Neural progenitor cell (in vitro differentiated cells): ENCODE measurements at regions not wholly inside any gene's neighbourhood (a gene's known extent, or its start where the extent isn't known, plus 50 kb on each side); places are given as distances from the start of the nearest gene placed in this dataset.

ENCODE experiments used
- DNase-seq: peaks from one replicate; pipeline ENCODE4 v3.0.0-alpha.2; 2016; ENCODE audit warnings: low spot score
- H2AFZ ChIP-seq: fragments of 200-600 bp; sonication (generic); replicated peaks from 2 replicates; pipeline ENCODE4 v1.6.1; 2016; ENCODE audit warnings: antibody characterized with exemption
- H3F3A ChIP-seq: fragments of 200-600 bp; sonication (generic); 2 replicates; pipeline ENCODE4 v1.6.1; 2016; ENCODE audit warnings: antibody characterized with exemption, low read depth
- H3K27ac ChIP-seq: fragments of 200-600 bp; sonication (generic); 2 replicates; pipeline ENCODE4 v1.5.1; 2016; ENCODE audit warnings: mild to moderate bottlenecking
- H3K27me3 ChIP-seq: fragments of 200-600 bp; sonication (generic); 2 replicates; pipeline ENCODE4 v1.6.1; 2016; ENCODE audit warnings: mild to moderate bottlenecking, moderate library complexity
- H3K36me3 ChIP-seq: fragments of 200-600 bp; sonication (generic); 2 replicates; pipeline ENCODE4 v1.5.1; 2016
- H3K4me1 ChIP-seq: fragments of 200-600 bp; sonication (generic); 2 replicates; pipeline ENCODE4 v1.6.1; 2016; ENCODE audit warnings: mixed run types
- H3K4me2 ChIP-seq: fragments of 200-600 bp; sonication (generic); 2 replicates; pipeline ENCODE4 v1.6.1; 2016
- H3K4me3 ChIP-seq: fragments of 200-600 bp; sonication (generic); 2 replicates; pipeline ENCODE4 v1.5.1; 2016
- H3K79me2 ChIP-seq: fragments of 200-600 bp; sonication (generic); 2 replicates; pipeline ENCODE4 v1.6.1; 2016; ENCODE audit warnings: low read depth
- H3K9ac ChIP-seq: fragments of 200-600 bp; sonication (generic); 2 replicates; pipeline ENCODE4 v1.6.1; 2016
- H3K9me3 ChIP-seq: fragments of 200-600 bp; sonication (generic); 2 replicates; pipeline ENCODE4 v1.5.1; 2016; ENCODE audit warnings: low read depth
- H4K20me1 ChIP-seq: fragments of 200-600 bp; sonication (generic); 2 replicates; pipeline ENCODE4 v1.6.1; 2016; ENCODE audit warnings: low read depth
- H3K27ac Mint-ChIP-seq: 3 replicates; pipeline ENCODE4 v1.8.0; 2021; ENCODE audit warnings: mixed read lengths
- H3K27me3 Mint-ChIP-seq: 2 replicates; pipeline ENCODE4 v1.8.0; 2022; ENCODE audit warnings: low read depth, mild to moderate bottlenecking, inconsistent platforms, moderate library complexity, mixed read lengths; ENCODE audit not compliant: insufficient read depth
- H3K36me3 Mint-ChIP-seq: 3 replicates; pipeline ENCODE4 v1.8.0; 2021; ENCODE audit warnings: mixed read lengths
- H3K4me1 Mint-ChIP-seq: 3 replicates; pipeline ENCODE4 v1.8.0; 2021; ENCODE audit warnings: mixed read lengths
- H3K4me3 Mint-ChIP-seq: 3 replicates; pipeline ENCODE4 v1.8.0; 2021; ENCODE audit warnings: mild to moderate bottlenecking, moderate library complexity, mixed read lengths
- H3K9me3 Mint-ChIP-seq: 3 replicates; pipeline ENCODE4 v1.8.0; 2020; ENCODE audit warnings: mixed read lengths
- CTCF ChIP-seq: fragments of 200-600 bp; sonication (generic); IDR thresholded peaks from 2 replicates; pipeline ENCODE4 v1.5.1; 2017; ENCODE audit warnings: antibody characterized with exemption, mild to moderate bottlenecking
- EZH2 ChIP-seq: fragments of 200-600 bp; sonication (generic); IDR thresholded peaks from 2 replicates; pipeline ENCODE4 v1.6.1; 2017; ENCODE audit warnings: antibody characterized with exemption, mild to moderate bottlenecking, moderate library complexity
- EZH2phosphoT487 ChIP-seq: fragments of 200-600 bp; sonication (generic); IDR thresholded peaks from 2 replicates; pipeline ENCODE4 v1.6.1; 2017; ENCODE audit warnings: antibody characterized with exemption

- no peaks in the 10 kb centered on the region for H3K4me1 ChIP-seq
- H3K36me3 ChIP-seq = no peaks in the 10 kb centered on the region
- no peaks in the 10 kb centered on the region for H3K9me3 ChIP-seq
- H3K27me3 ChIP-seq = no peaks in the 10 kb centered on the region
- no peak overlapping the region for H3K4me2 ChIP-seq
- Mint-ChIP-seq H3K27me3 (no peaks in the 10 kb centered on the region), H3K4me3 (no peak overlapping the region), H3K9me3 (peaks cover 2% of the 10 kb centered on the region), H3K36me3 (no peaks in the 10 kb centered on the region), H3K27ac (no peak overlapping the region), H3K4me1 (peaks cover 2% of the 10 kb centered on the region)
- no peak for DNase-seq
- no peak overlapping the region for H2AFZ ChIP-seq
- H4K20me1 ChIP-seq = no peaks in the 10 kb centered on the region
- H3K79me2 ChIP-seq = no peaks in the 10 kb centered on the region
- H3K4me3 ChIP-seq = no peak overlapping the region
- TF ChIP-seq EZH2phosphoT487 (no peak), EZH2 (no peak), CTCF (no peak)
- H3K27ac ChIP-seq = no peak overlapping the region
- no peaks in the 10 kb centered on the region for H3F3A ChIP-seq
- H3K9ac ChIP-seq = no peak overlapping the region
Measured at GRCh38 chr4:126038502-126039144, 723.9 kb downstream of the FAT4 start.

GRCh38 chr4:126046081-126046614 is 731.4 kb downstream of the FAT4 start:
- Histone ChIP-seq H2AFZ (no peak overlapping the region), H3K9me3 (no peaks in the 10 kb centered on the region), H3K79me2 (no peaks in the 10 kb centered on the region), H3K4me3 (no peak overlapping the region), H4K20me1 (no peaks in the 10 kb centered on the region), H3K27me3 (no peaks in the 10 kb centered on the region), H3K9ac (no peak overlapping the region), H3K4me1 (no peaks in the 10 kb centered on the region), H3K36me3 (no peaks in the 10 kb centered on the region), H3K27ac (no peak overlapping the region), H3K4me2 (no peak overlapping the region), H3F3A (no peaks in the 10 kb centered on the region)
- TF ChIP-seq EZH2 (no peak), CTCF (no peak), EZH2phosphoT487 (no peak)
- H3K36me3 Mint-ChIP-seq = no peaks in the 10 kb centered on the region
- no peak overlapping the region for H3K27ac Mint-ChIP-seq
- peaks cover 2% of the 10 kb centered on the region for H3K4me1 Mint-ChIP-seq
- DNase-seq = no peak
- no peak overlapping the region for H3K4me3 Mint-ChIP-seq
- no peaks in the 10 kb centered on the region for H3K27me3 Mint-ChIP-seq
- no peaks in the 10 kb centered on the region for H3K9me3 Mint-ChIP-seq

- no peak for DNase-seq
- Histone ChIP-seq H3K4me2 (no peak overlapping the region), H2AFZ (no peak overlapping the region), H3K4me1 (no peaks in the 10 kb centered on the region), H4K20me1 (no peaks in the 10 kb centered on the region), H3K4me3 (no peak overlapping the region), H3K27me3 (no peaks in the 10 kb centered on the region), H3K9me3 (no peaks in the 10 kb centered on the region), H3K27ac (no peak overlapping the region), H3K9ac (no peak overlapping the region), H3F3A (no peaks in the 10 kb centered on the region), H3K36me3 (no peaks in the 10 kb centered on the region), H3K79me2 (no peaks in the 10 kb centered on the region)
- Mint-ChIP-seq H3K27ac (no peak overlapping the region), H3K27me3 (no peaks in the 10 kb centered on the region), H3K4me3 (no peak overlapping the region), H3K4me1 (peaks cover 2% of the 10 kb centered on the region), H3K9me3 (no peaks in the 10 kb centered on the region), H3K36me3 (no peaks in the 10 kb centered on the region)
- TF ChIP-seq EZH2 (no peak), CTCF (no peak), EZH2phosphoT487 (no peak)
Measured at GRCh38 chr4:126047114-126047513, 732.4 kb downstream of the FAT4 start.
